H9 (cell line): ENCODE measurements at regions not wholly inside any gene's neighbourhood (a gene's known extent, or its start where the extent isn't known, plus 50 kb on each side); places are given as distances from the start of the nearest gene placed in this dataset.

ENCODE experiments used
- DNase-seq: peaks from one replicate; pipeline ENCODE4 v3.0.0-alpha.2; 2017
- H2AFZ ChIP-seq: one replicate; pipeline ENCODE4 v1.6.1; 2013; ENCODE audit warnings: mild to moderate bottlenecking, low read length, control low read depth, moderate library complexity
- H2AK5ac ChIP-seq: 2 replicates; pipeline ENCODE4 v1.6.1; 2013; ENCODE audit warnings: low read length, control low read depth, mixed read lengths; ENCODE audit not compliant: insufficient read length
- H2BK120ac ChIP-seq: one replicate; pipeline ENCODE4 v1.6.1; 2013; ENCODE audit warnings: low read depth, mild to moderate bottlenecking, low read length, control low read depth, inconsistent platforms; ENCODE audit not compliant: poor library complexity, severe bottlenecking
- H2BK12ac ChIP-seq: 2 replicates; pipeline ENCODE4 v1.6.1; 2013; ENCODE audit warnings: low read length, control low read depth, mixed read lengths, low read depth; ENCODE audit not compliant: insufficient read length
- H2BK15ac ChIP-seq: 2 replicates; pipeline ENCODE4 v1.6.1; 2013; ENCODE audit warnings: low read depth, low read length, control low read depth
- H2BK20ac ChIP-seq: one replicate; pipeline ENCODE4 v1.6.1; 2013; ENCODE audit warnings: low read depth, mild to moderate bottlenecking, low read length, control low read depth, inconsistent platforms; ENCODE audit not compliant: poor library complexity, severe bottlenecking
- H2BK5ac ChIP-seq: 2 replicates; pipeline ENCODE4 v1.6.1; 2013; ENCODE audit warnings: low read length, control low read depth, mixed read lengths; ENCODE audit not compliant: insufficient read length
- H3K14ac ChIP-seq: 2 replicates; pipeline ENCODE4 v1.6.1; 2013; ENCODE audit warnings: low read length, control low read depth; ENCODE audit not compliant: insufficient read depth
- H3K18ac ChIP-seq: 2 replicates; pipeline ENCODE4 v1.6.1; 2013; ENCODE audit warnings: low read depth, mild to moderate bottlenecking, mixed read lengths, low read length, control low read depth; ENCODE audit not compliant: insufficient read length
- H3K23ac ChIP-seq: 2 replicates; pipeline ENCODE4 v1.6.1; 2013; ENCODE audit warnings: low read length, control low read depth, mixed read lengths, low read depth; ENCODE audit not compliant: insufficient read length
- H3K23me2 ChIP-seq: 2 replicates; pipeline ENCODE4 v1.6.1; 2013; ENCODE audit warnings: low read depth, mild to moderate bottlenecking, mixed read lengths, low read length, control low read depth; ENCODE audit not compliant: insufficient read length, poor library complexity, severe bottlenecking
- H3K27ac ChIP-seq: 2 replicates; pipeline ENCODE4 v1.5.1; 2013; ENCODE audit warnings: low read length, control low read depth, mixed read lengths, low read depth; ENCODE audit not compliant: insufficient read length
- H3K27me3 ChIP-seq: 2 replicates; pipeline ENCODE4 v1.6.1; 2013; ENCODE audit warnings: low read length, control low read depth, inconsistent platforms; ENCODE audit not compliant: insufficient read depth
- H3K4ac ChIP-seq: 2 replicates; pipeline ENCODE4 v1.6.1; 2013; ENCODE audit warnings: low read depth, mild to moderate bottlenecking, control low read depth, inconsistent platforms, low read length, moderate library complexity
- H3K4me1 ChIP-seq: 2 replicates; pipeline ENCODE4 v1.6.1; 2013; ENCODE audit warnings: low read length, control low read depth, inconsistent platforms; ENCODE audit not compliant: insufficient read depth
- H3K4me2 ChIP-seq: 2 replicates; pipeline ENCODE4 v1.6.1; 2013; ENCODE audit warnings: low read length, control low read depth, mixed read lengths; ENCODE audit not compliant: insufficient read length, insufficient read depth
- H3K56ac ChIP-seq: 2 replicates; pipeline ENCODE4 v1.6.1; 2013; ENCODE audit warnings: low read depth, mild to moderate bottlenecking, mixed read lengths, low read length, control low read depth; ENCODE audit not compliant: insufficient read length
- H3K79me1 ChIP-seq: 2 replicates; pipeline ENCODE4 v1.6.1; 2013; ENCODE audit warnings: low read depth, mild to moderate bottlenecking, moderate library complexity, low read length, control low read depth, inconsistent platforms; ENCODE audit not compliant: insufficient read depth, poor library complexity, severe bottlenecking
- H3K79me2 ChIP-seq: 2 replicates; pipeline ENCODE4 v1.6.1; 2013; ENCODE audit warnings: low read length, control low read depth, inconsistent platforms; ENCODE audit not compliant: insufficient read depth
- H3K9ac ChIP-seq: 2 replicates; pipeline ENCODE4 v1.6.1; 2013; ENCODE audit warnings: low read length, control low read depth, mixed read lengths; ENCODE audit not compliant: insufficient read length; ENCODE audit errors: extremely low read depth
- H3K9me3 ChIP-seq: one replicate; pipeline ENCODE4 v1.6.1; 2013; ENCODE audit warnings: low read depth, low read length, inconsistent platforms; ENCODE audit not compliant: control insufficient read depth
- H3T11ph ChIP-seq: one replicate; pipeline ENCODE4 v1.6.1; 2013; ENCODE audit warnings: mild to moderate bottlenecking, low read length, control low read depth, inconsistent platforms
- H4K20me1 ChIP-seq: one replicate; pipeline ENCODE4 v1.6.1; 2013; ENCODE audit not compliant: control insufficient read depth, insufficient read length, insufficient read depth
- H4K5ac ChIP-seq: 2 replicates; pipeline ENCODE4 v1.6.1; 2013; ENCODE audit warnings: low read depth, mild to moderate bottlenecking, mixed read lengths, low read length, control low read depth; ENCODE audit not compliant: insufficient read length
- H4K8ac ChIP-seq: replicated peaks from 2 replicates; pipeline ENCODE4 v1.6.1; 2013; ENCODE audit warnings: low read length, control low read depth, mixed read lengths, low read depth; ENCODE audit not compliant: insufficient read length
- H4K91ac ChIP-seq: 2 replicates; pipeline ENCODE4 v1.6.1; 2013; ENCODE audit warnings: low read depth, mild to moderate bottlenecking, moderate library complexity, mixed read lengths, low read length, control low read depth; ENCODE audit not compliant: insufficient read length
- H3K27ac Mint-ChIP-seq, 3 experiments: 2 replicates in 2 of 3; 3 replicates in 1 of 3; pipeline ENCODE4 v1.8.0; 2020 to 2021; ENCODE audit warnings: mixed read lengths in 3 of 3, mild to moderate bottlenecking in 1 of 3, moderate library complexity in 1 of 3
- H3K27me3 Mint-ChIP-seq: 2 replicates; pipeline ENCODE4 v1.8.0; 2021; ENCODE audit warnings: low read depth, mild to moderate bottlenecking, moderate library complexity, mixed read lengths
- H3K36me3 Mint-ChIP-seq, 3 experiments: 2 replicates in 2 of 3; 3 replicates in 1 of 3; pipeline ENCODE4 v1.8.0; 2020 to 2021; ENCODE audit warnings: low read depth in 3 of 3, mixed read lengths in 3 of 3; ENCODE audit not compliant: insufficient read depth in 1 of 3
- H3K4me1 Mint-ChIP-seq, 2 experiments: 2 replicates each; pipeline ENCODE4 v1.8.0; 2020; ENCODE audit warnings: mixed read lengths in 2 of 2
- H3K4me3 Mint-ChIP-seq, 2 experiments: 2 replicates in 1 of 2; 3 replicates in 1 of 2; pipeline ENCODE4 v1.8.0; 2020 to 2021; ENCODE audit warnings: mild to moderate bottlenecking in 2 of 2, mixed read lengths in 2 of 2, moderate library complexity in 1 of 2
- H3K9me3 Mint-ChIP-seq, 2 experiments: 2 replicates in 1 of 2; 3 replicates in 1 of 2; pipeline ENCODE4 v1.8.0; 2020; ENCODE audit warnings: mild to moderate bottlenecking in 2 of 2, mixed read lengths in 2 of 2, moderate library complexity in 1 of 2
- CTCF ChIP-seq: fragments of 200-600 bp; sonication (generic); conservative IDR thresholded peaks from 3 replicates; pipeline ENCODE4 v1.8.0; 2021; ENCODE audit warnings: antibody characterized with exemption, mild to moderate bottlenecking
- WGBS: extraction: QIAGEN DNeasy Blood & Tissue Kit; methylation state at CpG from one replicate; pipeline ENCODE4 v1.1.7; 2013; ENCODE audit warnings: missing lambda C conversion rate, low lambda C conversion rate, mixed read lengths; ENCODE audit not compliant: insufficient read length; ENCODE audit errors: extremely low coverage; 5-methylcytosine and 5-hydroxymethylcytosine counted together

GRCh38 chr2:23311186-23311585, 73.8 kb upstream of the KLHL29 start:
- H2AK5ac ChIP-seq = no peak overlapping the region
- no peaks in the 10 kb centered on the region for H3K79me2 ChIP-seq
- Mint-ChIP-seq H3K4me1 (no peaks in the 10 kb centered on the region), H3K27ac (no peak overlapping the region), H3K9me3 (no peaks in the 10 kb centered on the region), H3K4me3 (no peak overlapping the region), H3K27me3 (peaks cover 11% of the 10 kb centered on the region), H3K36me3 (no peaks in the 10 kb centered on the region)
- H3T11ph ChIP-seq = no peak overlapping the region
- no peak overlapping the region for H2BK20ac ChIP-seq
- H4K91ac ChIP-seq = no peak overlapping the region
- H2AFZ ChIP-seq = no peak overlapping the region
- no peaks in the 10 kb centered on the region for H3K79me1 ChIP-seq
- no peak overlapping the region for H3K14ac ChIP-seq
- H3K23me2 ChIP-seq = no peaks in the 10 kb centered on the region
- H3K4me1 ChIP-seq = no peaks in the 10 kb centered on the region
- H3K27me3 ChIP-seq = no peaks in the 10 kb centered on the region
- no peak overlapping the region for H3K9ac ChIP-seq
- no peaks in the 10 kb centered on the region for H3K9me3 ChIP-seq
- H4K20me1 ChIP-seq = no peaks in the 10 kb centered on the region
- WGBS = no CpG with 5 or more reads among the region's 1 CpG
- H2BK12ac ChIP-seq = no peak overlapping the region
- H2BK15ac ChIP-seq = no peak overlapping the region
- H4K8ac ChIP-seq = no peak overlapping the region
- no peak overlapping the region for H2BK5ac ChIP-seq
- no peak for TF ChIP-seq CTCF
- H2BK120ac ChIP-seq = no peak overlapping the region
- DNase-seq = no peak
- no peak overlapping the region for H3K4ac ChIP-seq
- H3K56ac ChIP-seq = no peak overlapping the region
- no peak overlapping the region for H3K18ac ChIP-seq
- no peak overlapping the region for H4K5ac ChIP-seq
- no peak overlapping the region for H3K27ac ChIP-seq
- no peak overlapping the region for H3K4me2 ChIP-seq
- H3K23ac ChIP-seq = no peak overlapping the region
